ENCODE measurements at regions not wholly inside any gene's neighbourhood (a gene's known extent, or its start where the extent isn't known, plus 50 kb on each side); places are given as distances from the start of the nearest gene placed in this dataset.

GRCh38 chr11:70805243-70805642, 406.9 kb downstream of the CTTN start:
- Histone ChIP-seq H3K79me2 (replicated peaks; ENCODE audit: insufficient read depth, low read length) (no peaks in the 10 kb centered on the region), H3K27me3 (ENCODE audit: insufficient read depth, low read depth, low read length) (no peaks in the 10 kb centered on the region), H3K4me2 (ENCODE audit: low read length) (no peak overlapping the region), H3K9me3 (ENCODE audit: low read length) (no peaks in the 10 kb centered on the region), H2AFZ (ENCODE audit: low read depth, low read length) (no peak overlapping the region), H3K36me3 (ENCODE audit: insufficient read depth, low read length) (no peaks in the 10 kb centered on the region), H3K27ac (ENCODE audit: low read length) (no peak overlapping the region), H3F3A (ENCODE audit: insufficient read depth, low read length, poor library complexity, severe bottlenecking) (no peaks in the 10 kb centered on the region), H4K20me1 (ENCODE audit: insufficient read depth) (no peaks in the 10 kb centered on the region), H3K4me3 (ENCODE audit: low read length) (no peak overlapping the region), H3K9me2 (ENCODE audit: insufficient read depth, low read length) (no peaks in the 10 kb centered on the region), H3K9ac (ENCODE audit: low read length) (no peak overlapping the region)
- TF ChIP-seq POLR2AphosphoS5 (IDR thresholded peaks at IDR 0.05) (no peak), TAF1 (IDR thresholded peaks at IDR 0.05; ENCODE audit: low read depth) (no peak), EP300 (conservative IDR thresholded peaks at IDR 0.05; ENCODE audit: poor library complexity, severe bottlenecking) (no peak), SMC3 (conservative IDR thresholded peaks at IDR 0.05; ENCODE audit: poor library complexity) (no peak), RAD21 (conservative IDR thresholded peaks at IDR 0.05) (no peak), CTCF (IDR thresholded peaks at IDR 0.05; ENCODE audit: poor library complexity, severe bottlenecking) (no peak), MXI1 (conservative IDR thresholded peaks at IDR 0.05; ENCODE audit: poor library complexity, severe bottlenecking) (no peak), EZH2 (IDR thresholded peaks at IDR 0.05; ENCODE audit: borderline replicate concordance, insufficient read depth, low read length, poor library complexity, severe bottlenecking) (no peak)
- TF ChIP-seq, protein P1, sequence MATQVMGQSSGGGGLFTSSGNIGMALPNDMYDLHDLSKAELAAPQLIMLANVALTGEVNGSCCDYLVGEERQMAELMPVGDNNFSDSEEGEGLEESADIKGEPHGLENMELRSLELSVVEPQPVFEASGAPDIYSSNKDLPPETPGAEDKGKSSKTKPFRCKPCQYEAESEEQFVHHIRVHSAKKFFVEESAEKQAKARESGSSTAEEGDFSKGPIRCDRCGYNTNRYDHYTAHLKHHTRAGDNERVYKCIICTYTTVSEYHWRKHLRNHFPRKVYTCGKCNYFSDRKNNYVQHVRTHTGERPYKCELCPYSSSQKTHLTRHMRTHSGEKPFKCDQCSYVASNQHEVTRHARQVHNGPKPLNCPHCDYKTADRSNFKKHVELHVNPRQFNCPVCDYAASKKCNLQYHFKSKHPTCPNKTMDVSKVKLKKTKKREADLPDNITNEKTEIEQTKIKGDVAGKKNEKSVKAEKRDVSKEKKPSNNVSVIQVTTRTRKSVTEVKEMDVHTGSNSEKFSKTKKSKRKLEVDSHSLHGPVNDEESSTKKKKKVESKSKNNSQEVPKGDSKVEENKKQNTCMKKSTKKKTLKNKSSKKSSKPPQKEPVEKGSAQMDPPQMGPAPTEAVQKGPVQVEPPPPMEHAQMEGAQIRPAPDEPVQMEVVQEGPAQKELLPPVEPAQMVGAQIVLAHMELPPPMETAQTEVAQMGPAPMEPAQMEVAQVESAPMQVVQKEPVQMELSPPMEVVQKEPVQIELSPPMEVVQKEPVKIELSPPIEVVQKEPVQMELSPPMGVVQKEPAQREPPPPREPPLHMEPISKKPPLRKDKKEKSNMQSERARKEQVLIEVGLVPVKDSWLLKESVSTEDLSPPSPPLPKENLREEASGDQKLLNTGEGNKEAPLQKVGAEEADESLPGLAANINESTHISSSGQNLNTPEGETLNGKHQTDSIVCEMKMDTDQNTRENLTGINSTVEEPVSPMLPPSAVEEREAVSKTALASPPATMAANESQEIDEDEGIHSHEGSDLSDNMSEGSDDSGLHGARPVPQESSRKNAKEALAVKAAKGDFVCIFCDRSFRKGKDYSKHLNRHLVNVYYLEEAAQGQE (IDR thresholded peaks at IDR 0.05; ENCODE audit: borderline replicate concordance): no peak

DNA sequence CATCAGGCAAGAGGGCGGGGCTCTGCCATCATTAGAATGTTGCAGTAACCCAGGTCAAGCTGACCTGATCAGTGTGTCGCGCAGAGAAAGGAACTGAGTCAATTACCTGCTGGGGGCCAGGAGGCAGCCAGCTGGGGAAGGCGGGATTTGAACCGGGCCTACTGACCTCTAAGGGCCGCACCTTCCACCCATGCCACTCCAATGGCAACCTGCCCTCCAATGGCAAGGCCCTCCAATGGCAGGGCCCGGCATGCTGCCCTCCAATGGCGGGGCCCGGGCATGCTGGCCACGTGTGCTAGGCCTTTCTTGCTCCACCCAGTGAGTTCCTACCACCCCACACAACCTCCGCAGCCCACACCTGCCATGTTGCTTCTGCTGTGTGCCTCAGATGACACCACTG, 407.6 kb downstream of the CTTN start:
- no peaks in the 10 kb centered on the region for H3K27me3 ChIP-seq (ENCODE audit: insufficient read depth, low read depth, low read length)
- no peak for TF ChIP-seq EZH2 (IDR thresholded peaks at IDR 0.05; ENCODE audit: borderline replicate concordance, insufficient read depth, low read length, poor library complexity, severe bottlenecking)
- H3K9me3 ChIP-seq (ENCODE audit: low read length): no peaks in the 10 kb centered on the region
- H3K4me2 ChIP-seq (ENCODE audit: low read length): no peak overlapping the region
- no peaks in the 10 kb centered on the region for H3K36me3 ChIP-seq (ENCODE audit: insufficient read depth, low read length)
- H3K9me2 ChIP-seq (ENCODE audit: insufficient read depth, low read length): no peaks in the 10 kb centered on the region
- H4K20me1 ChIP-seq (ENCODE audit: insufficient read depth): no peaks in the 10 kb centered on the region
- H3K27ac ChIP-seq (ENCODE audit: low read length): no peak overlapping the region
- H2AFZ ChIP-seq (ENCODE audit: low read depth, low read length): no peak overlapping the region
- H3K9ac ChIP-seq (ENCODE audit: low read length): no peak overlapping the region
- no peak overlapping the region for H3K4me3 ChIP-seq (ENCODE audit: low read length)
- H3F3A ChIP-seq (ENCODE audit: insufficient read depth, low read length, poor library complexity, severe bottlenecking): no peaks in the 10 kb centered on the region
- no peaks in the 10 kb centered on the region for H3K79me2 ChIP-seq (replicated peaks; ENCODE audit: insufficient read depth, low read length)
